ENCODE measurements at regions not wholly inside any gene's neighbourhood (a gene's known extent, or its start where the extent isn't known, plus 50 kb on each side); places are given as distances from the start of the nearest gene placed in this dataset.

DNA sequence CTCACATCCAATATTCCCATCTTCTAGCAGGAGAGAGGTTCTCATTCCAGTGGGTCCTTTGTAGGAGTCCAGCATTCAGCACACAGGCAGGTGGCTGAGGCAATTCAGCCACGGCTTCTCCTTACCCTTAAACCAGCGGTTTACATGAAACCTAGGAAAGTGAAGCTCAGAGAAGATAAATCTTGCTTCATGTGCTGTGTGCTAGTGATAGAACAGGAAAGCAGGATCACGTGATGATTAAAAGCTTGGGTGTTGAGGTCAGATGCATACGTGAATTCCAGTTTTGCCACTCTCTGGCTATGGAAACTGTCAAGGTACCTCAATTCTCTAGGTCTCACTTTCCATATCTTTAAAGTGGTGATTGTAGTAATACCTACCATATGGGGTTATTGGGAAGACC is 331.6 kb downstream of the INSC start:
- TF ChIP-seq, protein P1, sequence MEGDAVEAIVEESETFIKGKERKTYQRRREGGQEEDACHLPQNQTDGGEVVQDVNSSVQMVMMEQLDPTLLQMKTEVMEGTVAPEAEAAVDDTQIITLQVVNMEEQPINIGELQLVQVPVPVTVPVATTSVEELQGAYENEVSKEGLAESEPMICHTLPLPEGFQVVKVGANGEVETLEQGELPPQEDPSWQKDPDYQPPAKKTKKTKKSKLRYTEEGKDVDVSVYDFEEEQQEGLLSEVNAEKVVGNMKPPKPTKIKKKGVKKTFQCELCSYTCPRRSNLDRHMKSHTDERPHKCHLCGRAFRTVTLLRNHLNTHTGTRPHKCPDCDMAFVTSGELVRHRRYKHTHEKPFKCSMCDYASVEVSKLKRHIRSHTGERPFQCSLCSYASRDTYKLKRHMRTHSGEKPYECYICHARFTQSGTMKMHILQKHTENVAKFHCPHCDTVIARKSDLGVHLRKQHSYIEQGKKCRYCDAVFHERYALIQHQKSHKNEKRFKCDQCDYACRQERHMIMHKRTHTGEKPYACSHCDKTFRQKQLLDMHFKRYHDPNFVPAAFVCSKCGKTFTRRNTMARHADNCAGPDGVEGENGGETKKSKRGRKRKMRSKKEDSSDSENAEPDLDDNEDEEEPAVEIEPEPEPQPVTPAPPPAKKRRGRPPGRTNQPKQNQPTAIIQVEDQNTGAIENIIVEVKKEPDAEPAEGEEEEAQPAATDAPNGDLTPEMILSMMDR (conservative IDR thresholded peaks at IDR 0.05): no peak
- TF ChIP-seq ZFX (IDR thresholded peaks at IDR 0.05): no peak
